GM12872 (cell line): ENCODE measurements at regions not wholly inside any gene's neighbourhood (a gene's known extent, or its start where the extent isn't known, plus 50 kb on each side); places are given as distances from the start of the nearest gene placed in this dataset.

Source experiments
- CTCF ChIP-seq: IDR thresholded peaks from 3 replicates; pipeline ENCODE4 v1.5.1; 2011; ENCODE audit warnings: low read depth, mild to moderate bottlenecking, low read length, moderate library complexity; ENCODE audit not compliant: insufficient read depth

GRCh38 chr9:1918622-1919021 lies 96.5 kb upstream of the SMARCA2 start:
- no peak for TF ChIP-seq CTCF

GRCh38 chr9:1919229-1919628 lies 95.9 kb upstream of the SMARCA2 start:
- no peak for TF ChIP-seq CTCF

GRCh38 chr9:1920386-1920785 lies 94.8 kb upstream of the SMARCA2 start:
- TF ChIP-seq CTCF: no peak

- peak; percentile 24; the same call in 1 of the 3 replicates for TF ChIP-seq CTCF
These were observed 93.1 kb upstream of the SMARCA2 start for GRCh38 chr9:1922026-1922425.

- no peak for TF ChIP-seq CTCF
These were observed 87.6 kb upstream of the SMARCA2 start for GRCh38 chr9:1927546-1927945.

GRCh38 chr9:1929134-1929533 lies 86.0 kb upstream of the SMARCA2 start:
- no peak for TF ChIP-seq CTCF

- no peak for TF ChIP-seq CTCF
These were observed 85.4 kb upstream of the SMARCA2 start for GRCh38 chr9:1929722-1930244.
